Left lobe of liver (tissue), 2 donors: ENCODE measurements at regions not wholly inside any gene's neighbourhood (a gene's known extent, or its start where the extent isn't known, plus 50 kb on each side); places are given as distances from the start of the nearest gene placed in this dataset.
"Not testable (repeated sequence)": the region's sequence is repeated elsewhere in the genome, so short reads cannot be mapped to it uniquely, and the experiment has no call there.

Experiments used
- ATAC-seq: fragments of 200-7000 bp; cut with Tn5 transposase; one replicate; pipeline ENCODE4 v1.9.1; 2020; ENCODE audit warnings: mild to moderate bottlenecking, moderate library complexity
- DNase-seq: peaks from one replicate; pipeline ENCODE4 v3.0.0-alpha.2; 2020; ENCODE audit warnings: low spot score
- donor health status: DM: no; HTN: no; CAD: no; lungs with moderate emphysema.
- donor health status: DM: no; HTN: yes; CAD: no.

GRCh38 chr2:212914392-212914791, 237.0 kb downstream of the IKZF2 start:
- no peak for ATAC-seq
- no peak for DNase-seq

DNA sequence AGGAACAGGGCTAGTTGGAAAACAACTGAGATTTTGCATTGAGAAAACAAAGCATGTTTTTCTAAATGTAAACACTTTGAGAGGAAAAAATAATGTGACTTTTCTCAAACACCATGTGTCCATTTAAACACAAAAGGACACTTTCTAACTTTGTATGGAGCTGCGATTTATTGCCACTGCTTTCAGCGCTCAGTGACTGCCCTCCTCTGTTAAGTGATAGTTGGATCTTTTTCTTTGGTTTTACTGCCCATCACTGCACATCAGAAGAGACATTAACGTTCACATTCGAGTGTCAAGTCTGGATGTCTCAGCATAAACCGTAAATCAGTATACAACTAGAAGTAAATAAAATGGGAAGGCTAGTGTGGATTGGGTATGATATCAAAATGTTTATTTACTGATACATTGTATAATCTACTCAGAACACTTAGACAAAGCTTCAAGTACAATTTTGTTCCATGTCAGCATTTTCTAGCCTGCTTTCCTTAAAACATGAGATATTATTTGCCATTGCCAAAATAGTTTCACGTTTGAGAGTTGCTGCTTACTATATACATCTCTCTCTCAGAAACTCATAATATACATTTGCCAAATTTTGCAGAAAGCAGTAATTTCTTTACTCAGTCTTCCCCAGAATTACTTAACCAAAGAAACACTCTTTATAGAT, 237.6 kb downstream of the IKZF2 start:
- DNase-seq (no peak), ATAC-seq (no peak)

- DNase-seq (no peak), ATAC-seq (peak; percentile 41)
Measured at GRCh38 chr2:212912445-212913103, 238.8 kb downstream of the IKZF2 start.

- DNase-seq: no peak
- ATAC-seq: no peak
Measured at GRCh38 chr2:212911011-212911410, 240.4 kb downstream of the IKZF2 start.

- ATAC-seq (no peak), DNase-seq (no peak)
Measured at GRCh38 chr2:212908682-212909435, 242.6 kb downstream of the IKZF2 start.

DNA sequence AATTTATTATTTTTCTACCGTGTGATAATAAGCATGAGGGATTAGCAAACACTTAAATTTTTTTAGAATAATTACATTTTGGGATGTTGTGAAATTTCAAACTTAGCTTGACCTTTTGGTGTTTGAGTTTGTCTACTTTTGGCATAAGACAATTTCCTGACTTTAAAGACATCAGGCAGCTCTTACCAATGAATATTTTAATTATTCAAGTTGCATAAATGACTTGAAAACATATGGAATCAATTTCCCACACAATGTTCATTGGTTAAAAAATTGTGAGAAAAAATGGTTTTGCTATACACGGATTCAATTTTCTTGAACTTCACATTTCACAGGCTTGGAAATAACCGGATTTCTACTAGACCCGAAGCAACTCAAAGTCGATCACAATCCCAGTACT, 243.4 kb downstream of the IKZF2 start:
- no peak for DNase-seq
- ATAC-seq: no peak

DNA sequence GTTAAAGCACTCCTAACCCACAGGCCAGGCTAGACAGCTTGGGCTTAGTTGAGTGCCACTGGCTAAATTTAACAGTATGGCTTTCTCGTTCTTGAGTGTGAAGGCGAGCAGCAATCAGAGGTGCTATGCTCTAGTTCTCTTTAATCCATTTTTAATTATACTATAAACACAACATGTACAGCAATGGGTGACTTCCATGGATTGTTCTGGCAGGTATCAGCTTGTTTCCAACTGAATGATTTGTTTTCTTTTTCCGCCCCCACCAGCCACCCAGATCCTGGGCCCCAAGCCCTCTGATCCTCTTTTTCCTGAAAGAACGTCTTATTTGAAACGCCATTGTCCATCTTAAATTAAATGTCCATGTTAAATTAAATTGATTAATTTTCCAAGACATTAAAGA, 244.8 kb downstream of the IKZF2 start:
- no peak for DNase-seq
- ATAC-seq: no peak

DNA sequence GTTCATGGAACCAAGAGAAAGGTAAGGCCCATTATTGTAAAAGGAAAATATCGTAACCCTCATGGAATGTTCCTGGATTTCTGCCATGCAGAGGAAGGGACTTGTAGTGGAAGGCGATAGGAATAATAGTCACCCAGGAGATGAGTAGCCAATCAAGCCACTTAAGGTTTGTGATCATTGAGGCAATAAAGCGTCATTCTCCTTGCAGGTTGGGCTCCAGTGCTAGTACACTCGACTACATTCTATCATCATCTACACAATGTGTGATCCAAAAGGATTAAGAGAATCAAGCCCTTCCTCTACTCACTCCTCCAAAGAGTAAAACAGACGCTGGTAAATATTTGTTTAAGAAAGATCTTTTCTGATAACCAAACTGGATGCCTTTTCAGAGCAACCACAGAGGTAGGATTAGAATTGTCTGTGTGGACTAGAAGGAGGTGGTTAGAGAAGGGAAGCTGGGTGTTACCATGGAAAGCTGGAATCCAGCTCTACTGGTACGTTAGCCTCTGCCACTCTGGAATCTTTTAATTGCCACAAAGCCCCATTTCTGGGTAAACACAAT, 245.7 kb downstream of the IKZF2 start:
- ATAC-seq (no peak), DNase-seq (no peak)

GRCh38 chr2:212904646-212905045, 246.8 kb downstream of the IKZF2 start:
- ATAC-seq (no peak), DNase-seq (no peak)

DNA sequence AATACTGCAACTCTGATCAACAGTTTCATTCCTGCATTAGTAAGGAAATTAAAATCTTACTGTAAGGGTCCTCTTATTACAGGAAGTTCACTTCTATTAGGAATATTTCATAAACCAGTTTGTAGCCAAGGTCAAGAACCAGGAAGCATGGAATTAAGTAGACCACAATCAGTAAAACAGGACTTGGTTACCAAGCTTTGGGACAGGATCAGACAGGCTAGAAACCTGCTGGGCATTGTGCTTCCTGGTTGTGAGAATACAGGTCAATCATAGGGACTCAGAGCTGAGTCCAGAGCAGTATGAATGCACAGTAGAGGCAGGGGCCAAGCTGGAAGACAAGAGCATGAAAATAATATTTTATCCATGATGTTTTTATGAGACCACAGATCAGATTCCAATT, 248.0 kb downstream of the IKZF2 start:
- no peak for DNase-seq
- ATAC-seq: no peak

DNA sequence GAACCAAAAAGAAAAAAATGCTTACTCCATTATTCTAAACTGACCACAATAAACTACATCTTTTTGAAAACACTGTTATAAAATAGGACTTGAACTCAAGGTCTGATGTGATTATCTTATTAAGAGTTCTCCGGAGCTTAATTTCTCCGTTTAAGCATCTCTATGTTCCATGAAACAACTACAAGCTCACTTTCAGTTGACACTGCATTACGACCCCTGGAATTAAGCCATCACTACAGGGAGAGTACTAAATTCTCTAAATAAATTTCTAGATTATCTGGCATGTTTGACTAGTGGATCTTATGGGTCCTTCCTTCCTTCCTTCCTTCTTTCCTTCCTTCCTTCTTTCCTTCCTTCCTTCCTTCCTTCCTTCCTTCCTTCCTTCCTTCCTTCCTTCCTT, 249.0 kb downstream of the IKZF2 start:
- DNase-seq (no peak), ATAC-seq (no peak)

DNA sequence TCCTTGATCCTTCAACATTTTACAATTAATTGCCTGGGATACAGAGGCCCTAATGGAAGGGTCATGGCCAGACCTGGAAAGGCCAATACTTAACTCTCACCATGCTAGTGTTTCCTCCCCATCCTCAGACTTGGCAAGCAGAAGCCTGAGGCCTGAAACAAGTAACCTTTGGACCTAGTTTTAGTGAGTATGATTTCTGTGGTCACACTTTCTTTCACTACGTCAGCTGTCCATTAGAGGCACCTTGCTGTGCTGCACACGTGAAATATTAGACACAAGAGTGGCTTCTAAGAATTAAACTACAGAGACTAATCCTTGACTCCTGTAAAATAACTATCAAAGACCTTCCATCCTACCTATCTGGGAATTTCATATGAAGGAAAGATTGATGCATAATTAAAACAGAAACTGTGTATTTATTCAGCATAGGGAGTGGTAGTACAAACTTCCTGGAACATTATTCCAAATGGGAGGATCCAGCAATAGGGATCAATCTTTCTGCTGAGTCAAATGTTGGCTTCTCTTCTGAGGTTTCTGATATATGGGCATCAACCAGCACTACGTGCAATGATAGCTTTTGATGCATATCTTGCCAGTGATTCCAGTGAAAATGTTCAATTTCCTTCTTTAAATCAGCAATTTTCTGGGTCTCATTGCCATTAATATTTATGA, 249.7 kb downstream of the IKZF2 start:
- peak; percentile 41 for ATAC-seq
- no peak for DNase-seq

DNA sequence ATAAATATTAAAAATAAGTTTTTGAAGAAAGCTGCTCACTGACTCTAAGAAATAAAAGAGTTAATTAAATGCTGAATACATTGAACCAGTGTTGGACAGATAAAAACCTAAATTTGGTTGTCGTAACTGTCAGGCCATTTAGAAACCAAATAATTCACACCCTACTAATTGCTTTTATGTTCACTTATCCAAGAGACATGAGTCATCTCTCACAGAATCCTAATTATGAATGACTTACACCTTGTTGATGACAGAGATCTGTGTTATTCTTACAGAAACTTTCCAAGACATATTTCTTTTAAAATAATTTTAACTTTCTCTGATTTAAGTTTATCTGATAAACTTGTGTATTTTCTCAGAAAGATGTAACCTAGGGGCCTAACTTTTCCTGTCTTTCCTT, 250.7 kb downstream of the IKZF2 start:
- DNase-seq: no peak
- no peak for ATAC-seq

DNA sequence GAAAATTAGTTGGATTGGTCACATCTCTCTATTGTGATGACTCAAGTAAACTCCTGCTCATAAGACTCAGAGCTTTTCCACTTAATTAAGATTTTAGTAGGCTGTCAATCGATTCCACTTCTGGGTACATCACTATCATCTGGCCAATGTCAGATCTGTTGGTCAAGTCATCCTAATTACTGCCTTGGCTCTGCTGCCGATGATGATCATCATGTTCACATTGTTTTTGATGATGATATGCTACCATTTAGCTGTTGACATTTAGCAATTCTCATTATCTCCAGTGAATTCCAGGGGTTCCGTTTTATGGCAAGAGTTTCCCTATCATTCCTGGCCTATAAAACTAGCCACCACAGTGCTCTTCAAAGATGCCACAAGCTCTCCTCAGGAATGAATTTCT, 253.4 kb downstream of the IKZF2 start:
- no peak for ATAC-seq

GRCh38 chr2:212897296-212897695, 254.1 kb downstream of the IKZF2 start:
- no peak for DNase-seq
- no peak for ATAC-seq

More for the DNA sequence above, 253.4 kb downstream of the IKZF2 start:
- no peak for DNase-seq

DNA sequence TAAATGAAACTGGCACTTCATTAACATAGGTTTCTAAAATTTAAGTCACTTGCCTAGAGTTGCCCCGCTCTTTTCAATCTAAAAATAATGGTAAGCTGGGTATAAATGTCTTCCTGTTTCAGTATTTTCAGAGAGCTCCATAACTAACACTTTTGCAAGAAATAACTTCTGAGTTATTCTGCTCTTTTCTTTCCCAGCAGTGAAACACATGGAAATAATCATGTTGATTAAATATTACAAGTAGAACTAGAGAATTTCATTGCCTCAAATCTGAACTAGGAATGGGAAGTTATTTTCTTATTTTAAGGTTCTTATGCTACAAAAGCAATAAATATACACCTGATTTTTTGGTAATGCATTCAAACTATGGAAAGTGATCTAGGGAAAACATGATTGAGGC, 257.4 kb downstream of the IKZF2 start:
- no peak for DNase-seq
- ATAC-seq: no peak

DNA sequence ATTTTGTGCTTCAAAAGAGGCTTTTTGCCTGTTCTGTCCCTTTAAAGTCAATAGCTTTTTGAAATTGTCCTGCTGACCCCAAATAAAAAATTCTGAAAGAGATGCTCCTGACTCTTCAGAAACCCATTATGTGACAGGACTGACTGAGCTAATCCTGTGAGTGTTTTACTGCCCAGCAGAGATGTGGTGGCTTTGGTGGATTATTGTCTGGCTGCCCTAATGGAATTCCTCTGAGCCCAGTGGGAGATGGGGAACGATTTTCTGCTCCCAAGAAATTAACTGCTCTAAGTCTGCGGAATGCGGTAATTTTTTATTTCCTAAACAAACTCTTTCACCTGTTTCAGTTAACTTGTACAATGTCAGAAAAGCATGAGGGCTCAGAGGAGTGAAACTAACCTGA, 258.2 kb downstream of the IKZF2 start:
- no peak for ATAC-seq
- DNase-seq: no peak

DNA sequence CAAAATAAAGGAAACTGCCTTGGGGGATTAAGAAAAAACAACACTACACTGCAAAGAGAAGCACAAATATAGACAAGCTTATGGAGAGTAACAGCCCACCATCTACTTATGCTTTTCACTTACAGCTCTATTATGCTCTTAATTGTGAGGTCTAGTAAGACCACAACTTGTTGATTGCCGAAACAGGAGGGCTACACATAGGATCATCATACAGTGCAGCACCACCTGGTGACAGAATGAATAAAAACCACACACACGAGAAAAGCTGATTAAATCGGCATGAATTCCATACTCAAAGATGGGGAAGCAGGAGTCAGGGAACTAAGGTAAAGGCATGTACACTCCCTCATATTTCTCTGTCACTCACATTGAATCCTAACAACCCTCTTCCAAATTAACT, 259.2 kb downstream of the IKZF2 start:
- peak; percentile 66 for ATAC-seq
- DNase-seq: no peak

DNA sequence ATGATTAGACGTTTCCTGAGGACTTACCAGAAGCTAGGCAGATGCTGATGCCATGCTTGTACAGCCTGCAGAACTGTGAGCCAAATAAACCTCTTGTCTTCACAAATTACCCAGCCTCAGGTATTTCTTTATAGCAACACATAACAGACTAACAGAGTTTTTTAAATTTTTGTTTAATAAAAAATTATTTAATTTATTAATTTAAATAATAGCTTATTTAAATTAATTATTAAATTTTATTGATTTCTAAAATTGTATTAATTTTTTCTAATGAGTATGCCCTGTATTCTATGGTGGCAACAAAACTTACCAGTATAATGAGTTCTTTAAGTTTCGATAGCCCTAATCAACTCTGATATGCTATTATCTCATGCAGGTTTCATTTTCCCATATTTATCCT, 259.8 kb downstream of the IKZF2 start:
- no peak for DNase-seq

DNA sequence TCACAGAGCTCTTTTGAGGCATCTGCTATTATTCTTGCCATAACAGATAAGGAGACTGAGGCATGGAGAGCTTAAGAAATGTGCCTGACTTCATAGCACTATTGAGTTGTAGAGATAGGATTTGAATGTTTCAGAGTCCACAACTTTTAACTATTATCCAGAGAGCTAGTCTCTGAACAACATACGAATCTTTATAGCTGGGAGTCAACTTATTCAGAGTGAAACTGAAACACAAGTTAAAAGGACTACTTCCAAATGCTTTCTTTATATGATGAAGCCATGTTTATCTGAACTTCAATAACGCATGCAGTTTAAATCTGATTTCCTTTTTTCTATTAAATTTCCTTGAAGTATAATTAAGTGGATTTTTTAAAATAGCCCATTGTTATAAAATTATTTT, 268.8 kb downstream of the IKZF2 start:
- no peak for DNase-seq
- ATAC-seq: no peak

More for the DNA sequence above, 259.8 kb downstream of the IKZF2 start:
- no peak for ATAC-seq

DNA sequence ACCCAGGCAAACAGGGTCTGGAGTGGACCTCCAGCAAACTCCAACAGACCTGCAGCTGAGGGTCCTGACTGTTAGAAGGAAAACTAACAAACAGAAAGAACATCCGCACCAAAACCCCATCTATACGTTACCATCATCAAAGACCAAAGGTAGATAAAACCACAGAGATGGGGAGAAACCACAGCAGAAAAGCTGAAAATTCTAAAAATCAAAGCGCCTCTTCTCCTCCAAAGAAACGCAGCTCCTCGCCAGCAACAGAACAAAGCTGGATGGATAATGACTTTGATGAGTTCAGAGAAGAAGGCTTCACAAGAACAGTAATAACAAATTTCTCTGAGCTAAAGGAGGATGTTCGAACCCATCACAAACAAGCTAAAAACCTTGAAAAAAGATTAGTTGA, 274.9 kb downstream of the IKZF2 start:
- not testable (repeated sequence) for ATAC-seq, DNase-seq
